ENCODE measurements at regions not wholly inside any gene's neighbourhood (a gene's known extent, or its start where the extent isn't known, plus 50 kb on each side); places are given as distances from the start of the nearest gene placed in this dataset.

DNA sequence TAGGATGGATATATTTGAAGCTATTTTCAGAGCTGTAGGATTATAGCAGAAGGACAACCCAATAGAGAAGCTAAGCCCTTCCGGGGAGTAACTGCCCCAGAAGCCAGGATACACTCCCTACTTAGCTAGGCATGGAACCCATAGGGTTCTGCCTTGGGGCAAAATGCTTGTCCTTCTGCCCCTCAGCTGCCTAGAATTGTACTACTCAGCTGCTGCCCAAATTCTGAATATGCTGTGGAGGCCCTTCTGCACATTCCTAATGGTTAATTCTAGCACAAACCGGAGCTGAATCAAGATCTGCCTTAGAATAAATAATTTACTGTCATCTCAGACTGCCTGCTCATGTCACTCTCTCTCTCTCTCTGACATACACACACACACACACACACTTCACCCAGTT lies 297.7 kb upstream of the VCX3A start:
- intact Hi-C loops (cut with DNase I), result no loop called here
- H3K4me1 ChIP-seq (ENCODE audit: control insufficient read depth in 1 of 2, insufficient read depth in 2 of 2, low read length in 2 of 2), result no peaks in the 10 kb centered on the region
- WGBS, 2 donors, result 51 to 52% methylated on average over 2 of the region's 2 CpGs

DNA sequence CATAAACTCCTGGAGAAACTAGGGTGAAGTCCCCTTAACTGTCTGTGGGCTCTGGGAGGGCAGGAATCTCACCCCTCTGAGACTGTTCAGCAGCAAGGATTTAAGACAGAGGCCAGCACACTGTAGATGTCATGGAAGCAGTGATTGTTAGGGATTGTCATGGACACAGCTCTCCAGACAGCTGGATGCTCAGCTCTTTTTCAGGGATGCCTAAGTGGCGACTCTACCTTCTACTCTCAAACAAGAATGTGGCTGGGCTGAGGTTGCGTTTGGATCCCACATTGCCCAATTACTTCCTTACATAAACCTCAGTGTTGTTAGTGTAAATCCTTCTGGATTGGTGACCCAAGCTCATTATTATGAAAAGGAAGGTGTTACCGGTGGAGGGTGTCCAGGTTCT lies 291.9 kb upstream of the VCX3A start:
- DNase-seq (no peak), ATAC-seq (ENCODE audit: low FRiP score) (no peak)
- intact Hi-C loops (cut with DNase I), result no loop called here
- H3K4me1 ChIP-seq (ENCODE audit: control insufficient read depth in 1 of 2, insufficient read depth in 2 of 2, low read length in 2 of 2), result no peaks in the 10 kb centered on the region
- H3K4me3 ChIP-seq (ENCODE audit: low read length in 2 of 2), result no peak overlapping the region
- H3K9me3 ChIP-seq (ENCODE audit: control insufficient read depth, low read length), result no peaks in the 10 kb centered on the region
- H3K27me3 ChIP-seq (ENCODE audit: control insufficient read depth in 1 of 2, insufficient read depth in 2 of 2, low read length in 1 of 2), result no peaks in the 10 kb centered on the region
- H3K27ac ChIP-seq (ENCODE audit: low read depth in 1 of 2, low read length in 2 of 2), result no peak overlapping the region
- WGBS, 2 donors, result 76% methylated on average over 3 of the region's 3 CpGs
- H3K36me3 ChIP-seq (ENCODE audit: control insufficient read depth in 1 of 2, insufficient read depth in 2 of 2, low read length in 1 of 2), result no peaks in the 10 kb centered on the region

More for the DNA sequence above, 297.7 kb upstream of the VCX3A start:
- Histone ChIP-seq H3K4me3 (ENCODE audit: low read length in 2 of 2) (no peak overlapping the region), H3K9me3 (ENCODE audit: control insufficient read depth, low read length) (no peaks in the 10 kb centered on the region), H3K36me3 (ENCODE audit: control insufficient read depth in 1 of 2, insufficient read depth in 2 of 2, low read length in 1 of 2) (no peaks in the 10 kb centered on the region), H3K27ac (ENCODE audit: low read depth in 1 of 2, low read length in 2 of 2) (no peak overlapping the region), H3K27me3 (ENCODE audit: control insufficient read depth in 1 of 2, insufficient read depth in 2 of 2, low read length in 1 of 2) (no peaks in the 10 kb centered on the region)
- DNase-seq, result no peak
- ATAC-seq (ENCODE audit: low FRiP score), result no peak

DNA sequence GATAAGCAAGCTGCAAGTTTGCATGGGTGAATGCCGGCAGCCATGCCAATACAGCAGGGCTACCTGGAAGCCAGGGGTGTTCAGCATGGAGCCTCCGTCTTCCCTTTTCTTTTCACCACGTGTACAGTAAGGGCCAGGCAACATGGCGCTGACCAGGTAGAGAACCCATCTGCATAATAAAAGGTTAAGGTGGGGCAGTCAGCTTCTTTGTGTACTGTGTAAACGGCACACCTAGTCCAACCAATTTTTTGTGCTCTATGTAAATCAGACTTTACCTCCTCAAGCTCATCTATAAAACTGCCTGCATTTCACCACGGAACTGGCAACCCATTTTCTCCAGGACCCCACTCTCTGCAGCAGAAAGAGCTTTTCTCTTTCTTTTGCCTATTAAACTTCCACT lies 286.8 kb upstream of the VCX3A start:
- ATAC-seq (ENCODE audit: low FRiP score) (no peak), DNase-seq (no peak)
- 85 to 87% methylated on average over 6 of the region's 6 CpGs for WGBS, 2 donors
- Histone ChIP-seq H3K4me3 (ENCODE audit: low read length in 2 of 2) (no peak overlapping the region), H3K9me3 (ENCODE audit: control insufficient read depth, low read length) (no peaks in the 10 kb centered on the region), H3K36me3 (ENCODE audit: control insufficient read depth in 1 of 2, insufficient read depth in 2 of 2, low read length in 1 of 2) (no peaks in the 10 kb centered on the region), H3K27ac (ENCODE audit: low read depth in 1 of 2, low read length in 2 of 2) (no peak overlapping the region), H3K4me1 (ENCODE audit: control insufficient read depth in 1 of 2, insufficient read depth in 2 of 2, low read length in 2 of 2) (no peaks in the 10 kb centered on the region), H3K27me3 (ENCODE audit: control insufficient read depth in 1 of 2, insufficient read depth in 2 of 2, low read length in 1 of 2) (no peaks in the 10 kb centered on the region)
- intact Hi-C loops (cut with DNase I), result no loop called here

DNA sequence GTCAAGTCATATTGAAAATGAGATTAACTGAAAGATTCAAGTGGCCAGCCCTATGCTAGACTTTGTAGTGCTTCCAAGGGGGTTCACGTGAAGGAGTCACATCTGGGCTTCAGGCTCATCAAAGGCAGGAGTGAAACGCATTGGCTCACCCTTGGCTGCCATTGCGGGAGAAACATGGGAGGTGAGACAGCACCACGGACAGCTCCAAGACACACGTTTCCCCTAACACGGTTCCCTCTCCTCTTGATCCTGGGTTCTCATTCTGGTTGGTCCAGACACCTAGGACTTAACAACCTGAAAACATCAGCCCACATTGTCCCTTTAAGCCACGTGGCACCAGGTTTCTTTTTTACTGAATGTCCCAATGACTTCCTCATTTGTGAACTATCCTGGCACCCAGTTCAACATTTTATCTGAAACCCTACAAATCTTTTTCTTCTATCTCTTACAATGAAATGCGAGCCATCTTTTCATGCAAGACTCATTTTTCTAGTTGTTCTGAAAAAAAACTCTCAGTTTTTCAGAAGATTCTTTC lies 279.0 kb upstream of the VCX3A start:
- Histone ChIP-seq H3K4me1 (ENCODE audit: control insufficient read depth in 1 of 2, insufficient read depth in 2 of 2, low read length in 2 of 2) (no peaks in the 10 kb centered on the region), H3K36me3 (ENCODE audit: control insufficient read depth in 1 of 2, insufficient read depth in 2 of 2, low read length in 1 of 2) (no peaks in the 10 kb centered on the region), H3K9me3 (ENCODE audit: control insufficient read depth, low read length) (no peaks in the 10 kb centered on the region), H3K27ac (ENCODE audit: low read depth in 1 of 2, low read length in 2 of 2) (no peak overlapping the region), H3K27me3 (ENCODE audit: control insufficient read depth in 1 of 2, insufficient read depth in 2 of 2, low read length in 1 of 2) (no peaks in the 10 kb centered on the region), H3K4me3 (ENCODE audit: low read length in 2 of 2) (no peak overlapping the region)
- DNase-seq (no peak), ATAC-seq (ENCODE audit: low FRiP score) (no peak)
- intact Hi-C loops (cut with DNase I), result no loop called here
- 47 to 50% methylated on average over 8 of the region's 8 CpGs for WGBS, 2 donors

DNA sequence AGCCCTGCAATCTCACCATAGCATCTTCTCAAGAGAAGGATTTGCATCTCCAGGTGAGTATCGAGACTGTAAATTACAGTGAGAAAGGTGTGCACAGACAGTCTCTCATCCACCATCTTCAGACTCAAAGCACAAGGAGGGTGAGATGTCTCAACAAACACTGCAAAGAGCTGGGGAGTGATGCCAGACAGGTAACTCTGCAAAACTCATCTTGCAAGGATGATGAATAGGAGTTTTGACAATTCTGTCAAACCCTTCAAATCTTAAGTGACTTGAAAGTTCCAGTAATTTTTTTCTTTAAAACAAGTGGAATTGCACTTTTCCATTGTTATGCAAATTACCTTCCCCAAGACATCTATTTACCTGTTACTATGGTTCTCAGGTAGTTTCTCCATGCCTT lies 277.2 kb upstream of the VCX3A start:
- Histone ChIP-seq H3K4me3 (ENCODE audit: low read length in 2 of 2) (no peak overlapping the region), H3K27me3 (ENCODE audit: control insufficient read depth in 1 of 2, insufficient read depth in 2 of 2, low read length in 1 of 2) (no peaks in the 10 kb centered on the region), H3K9me3 (ENCODE audit: control insufficient read depth, low read length) (no peaks in the 10 kb centered on the region), H3K36me3 (ENCODE audit: control insufficient read depth in 1 of 2, insufficient read depth in 2 of 2, low read length in 1 of 2) (no peaks in the 10 kb centered on the region), H3K27ac (ENCODE audit: low read depth in 1 of 2, low read length in 2 of 2) (no peak overlapping the region), H3K4me1 (ENCODE audit: control insufficient read depth in 1 of 2, insufficient read depth in 2 of 2, low read length in 2 of 2) (no peaks in the 10 kb centered on the region)
- 98 to 100% methylated on average over 1 of the region's 1 CpG for WGBS, 2 donors
- intact Hi-C loops (cut with DNase I), result no loop called here
- DNase-seq (no peak), ATAC-seq (ENCODE audit: low FRiP score) (no peak)

- H3K9me3 ChIP-seq (ENCODE audit: control insufficient read depth, low read length), result no peaks in the 10 kb centered on the region
- H3K27me3 ChIP-seq (ENCODE audit: control insufficient read depth in 1 of 2, insufficient read depth in 2 of 2, low read length in 1 of 2), result no peaks in the 10 kb centered on the region
- no peaks in the 10 kb centered on the region for H3K4me1 ChIP-seq (ENCODE audit: control insufficient read depth in 1 of 2, insufficient read depth in 2 of 2, low read length in 2 of 2)
- intact Hi-C loops (cut with DNase I), result no loop called here
- no peak overlapping the region for H3K4me3 ChIP-seq (ENCODE audit: low read length in 2 of 2)
- no peak overlapping the region for H3K27ac ChIP-seq (ENCODE audit: low read depth in 1 of 2, low read length in 2 of 2)
- DNase-seq (no peak), ATAC-seq (ENCODE audit: low FRiP score) (no peak)
- no peaks in the 10 kb centered on the region for H3K36me3 ChIP-seq (ENCODE audit: control insufficient read depth in 1 of 2, insufficient read depth in 2 of 2, low read length in 1 of 2)
- WGBS, 2 donors, result 11% methylated on average over 2 of the region's 2 CpGs
Measured at GRCh38 chrX:6810776-6811175, 275.9 kb upstream of the VCX3A start.

DNA sequence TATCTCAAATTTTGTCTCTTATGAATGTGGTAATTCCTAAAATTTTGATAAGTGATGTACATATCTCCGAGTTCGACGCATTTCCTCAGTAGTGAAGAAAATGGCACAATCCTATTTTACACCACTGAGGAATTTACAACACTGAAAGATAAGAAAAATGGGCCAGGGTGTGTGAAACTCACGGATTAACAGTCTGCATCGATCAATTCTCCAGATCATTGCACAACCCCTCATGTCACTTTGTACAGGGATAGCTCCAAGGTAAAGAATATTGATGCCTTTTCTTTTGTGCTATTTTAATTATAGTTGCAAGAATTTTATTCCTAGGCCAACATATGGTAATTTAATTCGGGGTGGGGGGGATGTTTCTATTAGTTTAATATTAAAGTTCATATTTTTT lies 268.7 kb upstream of the VCX3A start:
- H3K4me3 ChIP-seq (ENCODE audit: low read length in 2 of 2), result no peak overlapping the region
- no peak for ATAC-seq (ENCODE audit: low FRiP score)
- H3K4me1 ChIP-seq (ENCODE audit: control insufficient read depth in 1 of 2, insufficient read depth in 2 of 2, low read length in 2 of 2), result no peaks in the 10 kb centered on the region
- H3K27ac ChIP-seq (ENCODE audit: low read depth in 1 of 2, low read length in 2 of 2), result no peak overlapping the region
- no peaks in the 10 kb centered on the region for H3K36me3 ChIP-seq (ENCODE audit: control insufficient read depth in 1 of 2, insufficient read depth in 2 of 2, low read length in 1 of 2)
- no peaks in the 10 kb centered on the region for H3K9me3 ChIP-seq (ENCODE audit: control insufficient read depth, low read length)
- intact Hi-C loops (cut with DNase I), result no loop called here
- no peaks in the 10 kb centered on the region for H3K27me3 ChIP-seq (ENCODE audit: control insufficient read depth in 1 of 2, insufficient read depth in 2 of 2, low read length in 1 of 2)
- WGBS, 2 donors, result 77 to 83% methylated on average over 6 of the region's 6 CpGs
- no peak for DNase-seq

DNA sequence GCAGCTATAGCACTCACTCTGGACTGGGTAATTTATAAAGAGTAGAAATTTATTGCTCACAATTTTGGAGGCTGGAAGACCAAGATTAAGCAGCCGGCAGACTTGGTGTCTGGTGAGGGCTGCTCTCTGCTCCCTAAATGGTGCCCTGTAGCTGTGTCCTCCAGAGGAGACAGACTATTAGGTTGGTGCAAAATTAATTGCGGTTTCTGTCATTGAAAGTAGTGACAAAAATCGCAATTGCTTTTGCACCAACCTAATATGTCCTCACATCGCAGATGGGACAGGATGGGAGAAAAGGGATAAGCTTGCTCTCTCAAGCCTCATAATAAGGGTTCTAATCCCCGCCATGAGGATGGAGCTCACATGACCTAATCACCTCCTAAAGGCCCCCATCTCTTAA lies 258.1 kb upstream of the VCX3A start:
- Histone ChIP-seq H3K27ac (ENCODE audit: low read depth in 1 of 2, low read length in 2 of 2) (no peak overlapping the region), H3K4me3 (ENCODE audit: low read length in 2 of 2) (no peak overlapping the region), H3K36me3 (ENCODE audit: control insufficient read depth in 1 of 2, insufficient read depth in 2 of 2, low read length in 1 of 2) (no peaks in the 10 kb centered on the region), H3K9me3 (ENCODE audit: control insufficient read depth, low read length) (no peaks in the 10 kb centered on the region), H3K27me3 (ENCODE audit: control insufficient read depth in 1 of 2, insufficient read depth in 2 of 2, low read length in 1 of 2) (no peaks in the 10 kb centered on the region), H3K4me1 (ENCODE audit: control insufficient read depth in 1 of 2, insufficient read depth in 2 of 2, low read length in 2 of 2) (no peaks in the 10 kb centered on the region)
- ATAC-seq (ENCODE audit: low FRiP score) (no peak), DNase-seq (no peak)
- 87 to 91% methylated on average over 5 of the region's 5 CpGs for WGBS, 2 donors
- intact Hi-C loops (cut with DNase I), result no loop called here

DNA sequence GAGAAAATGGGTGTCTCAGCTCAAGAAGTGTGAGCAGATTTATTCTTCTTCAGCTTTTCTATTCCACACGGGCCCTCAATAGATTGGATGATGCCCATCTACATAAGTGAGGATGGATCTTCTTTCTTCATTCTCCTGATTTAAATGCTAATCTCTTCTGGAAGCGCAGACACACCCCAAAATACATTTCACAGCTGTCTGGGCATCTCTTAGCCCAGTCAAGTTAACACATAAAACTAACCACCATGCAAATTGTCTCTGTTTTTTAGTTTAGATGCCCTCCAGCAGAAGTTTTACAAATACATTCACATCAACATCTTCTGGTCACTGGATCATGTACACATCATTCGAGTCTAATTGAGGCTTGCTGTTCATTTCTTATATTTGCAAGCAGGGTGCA lies 249.0 kb upstream of the VCX3A start:
- Histone ChIP-seq H3K4me1 (ENCODE audit: control insufficient read depth in 1 of 2, insufficient read depth in 2 of 2, low read length in 2 of 2) (no peaks in the 10 kb centered on the region), H3K4me3 (ENCODE audit: low read length in 2 of 2) (no peak overlapping the region), H3K36me3 (ENCODE audit: control insufficient read depth in 1 of 2, insufficient read depth in 2 of 2, low read length in 1 of 2) (no peaks in the 10 kb centered on the region), H3K27ac (ENCODE audit: low read depth in 1 of 2, low read length in 2 of 2) (no peak overlapping the region), H3K9me3 (ENCODE audit: control insufficient read depth, low read length) (no peaks in the 10 kb centered on the region), H3K27me3 (ENCODE audit: control insufficient read depth in 1 of 2, insufficient read depth in 2 of 2, low read length in 1 of 2) (peaks cover 0 to 2% of the 10 kb centered on the region in 2 donors)
- ATAC-seq (ENCODE audit: low FRiP score), result no peak
- intact Hi-C loops (cut with DNase I), result no loop called here
- 81 to 84% methylated on average over 3 of the region's 3 CpGs for WGBS, 2 donors
- no peak for DNase-seq
